PC-9 (cell line): ENCODE measurements at regions not wholly inside any gene's neighbourhood (a gene's known extent, or its start where the extent isn't known, plus 50 kb on each side); places are given as distances from the start of the nearest gene placed in this dataset.

Source experiments
- BruUV-seq: library from RNA; stranded (reverse); fragments of 400-500 nt; replicated peaks from 2 replicates; lab custom pipeline; 2021; lab: Mats Ljungman, UMichigan
- CTCF ChIA-PET: fragments of 300-600 bp; sonication (Branson Sonifier 250); formaldehyde crosslinking; loops from one replicate; lab custom pipeline; 2022; ENCODE audit warnings: antibody characterized with exemption; lab: Charles Lee
- POLR2A ChIA-PET: fragments of 300-600 bp; sonication (Branson Sonifier 250); formaldehyde crosslinking; loops from one replicate; lab custom pipeline; 2022; ENCODE audit warnings: antibody characterized with exemption; ENCODE audit not compliant: unreplicated experiment; lab: Charles Lee
- DNase-seq, 2 experiments: peaks; one replicate each; pipeline versions ENCODE4 v3.0.0 to v3.0.0-alpha.2; 2015 to 2022; ENCODE audit warnings: mixed read lengths in 1 of 2
- H2AFZ ChIP-seq: fragments of 200-600 bp; sonication (generic); 2 replicates; pipeline ENCODE4 v1.8.1; 2017; ENCODE audit warnings: antibody characterized with exemption
- H3F3A ChIP-seq: fragments of 200-600 bp; sonication (generic); 2 replicates; pipeline ENCODE4 v1.8.1; 2017; ENCODE audit warnings: antibody characterized with exemption, mild to moderate bottlenecking, low read depth; ENCODE audit not compliant: insufficient read depth
- H3K27ac ChIP-seq: fragments of 200-600 bp; sonication (generic); 2 replicates; pipeline ENCODE4 v1.6.1; 2016; ENCODE audit warnings: mixed run types
- H3K27me3 ChIP-seq: fragments of 200-600 bp; sonication (generic); 2 replicates; pipeline ENCODE4 v1.6.1; 2016; ENCODE audit warnings: low read depth, mixed run types; ENCODE audit not compliant: insufficient read depth
- H3K36me3 ChIP-seq: fragments of 200-600 bp; sonication (generic); 2 replicates; pipeline ENCODE4 v1.6.1; 2016; ENCODE audit warnings: low read depth, mixed run types
- H3K4me1 ChIP-seq: fragments of 200-600 bp; sonication (generic); replicated peaks from 2 replicates; pipeline ENCODE4 v1.6.1; 2016; ENCODE audit warnings: mixed run types; ENCODE audit not compliant: insufficient read depth
- H3K4me2 ChIP-seq: fragments of 200-600 bp; sonication (generic); 2 replicates; pipeline ENCODE4 v1.6.1; 2017; ENCODE audit warnings: mixed run types
- H3K4me3 ChIP-seq: fragments of 200-600 bp; sonication (generic); 2 replicates; pipeline ENCODE4 v1.6.1; 2016; ENCODE audit warnings: mixed run types
- H3K79me2 ChIP-seq: fragments of 200-600 bp; sonication (generic); 2 replicates; pipeline ENCODE4 v1.6.1; 2017; ENCODE audit warnings: low read depth, mixed run types
- H3K9me2 ChIP-seq: fragments of 200-600 bp; sonication (generic); 2 replicates; pipeline ENCODE4 v1.8.1; 2017; ENCODE audit warnings: mild to moderate bottlenecking; ENCODE audit not compliant: insufficient read depth
- H3K9me3 ChIP-seq: fragments of 200-600 bp; sonication (generic); 2 replicates; pipeline ENCODE4 v1.8.1; 2016; ENCODE audit warnings: low read depth; ENCODE audit not compliant: insufficient read depth
- H4K20me1 ChIP-seq: fragments of 200-600 bp; sonication (generic); 2 replicates; pipeline ENCODE4 v1.8.1; 2017; ENCODE audit not compliant: insufficient read depth
- EZH2 ChIP-seq: fragments of 200-600 bp; sonication (generic); IDR thresholded peaks from 2 replicates; pipeline ENCODE4 v1.8.0; 2017; ENCODE audit warnings: antibody characterized with exemption, low read depth
- intact Hi-C: fragments of 100-400 bp; cut with micrococcal nuclease; formaldehyde crosslinking; loops from one replicate; pipeline ENCODE4 v1.10.0; 2022; ENCODE audit not compliant: unreplicated experiment
- TF ChIP-seq, protein P1 (sequence below): fragments of 200-600 bp; sonication (generic); conservative IDR thresholded peaks from 2 replicates; pipeline ENCODE4 v1.6.1; 2017; ENCODE audit warnings: mixed run types, antibody characterized with exemption, mild to moderate bottlenecking, moderate library complexity

DNA sequence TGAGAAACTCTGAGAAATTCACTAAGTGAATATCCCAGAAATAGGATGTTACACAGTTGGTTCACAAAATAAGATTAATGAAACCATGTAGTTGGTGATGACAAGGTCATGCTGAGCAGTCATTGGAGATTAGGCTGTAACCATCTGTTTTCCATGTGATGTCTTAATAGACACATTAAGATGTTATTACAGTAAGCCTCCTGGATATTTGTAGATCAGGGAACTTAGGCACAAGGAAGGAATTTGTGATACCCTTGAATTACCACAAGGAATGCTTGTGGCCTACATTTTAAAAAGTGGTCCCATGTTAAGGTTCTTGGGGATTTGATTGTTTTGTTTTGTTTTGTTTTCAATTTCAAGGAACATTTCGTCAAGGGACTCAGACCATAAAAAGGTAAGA, 185.6 kb upstream of the BANK1 start:
- H3K9me2 ChIP-seq: no peaks in the 10 kb centered on the region
- H3K4me1 ChIP-seq: peaks cover 8% of the 10 kb centered on the region
- no peaks in the 10 kb centered on the region for H3K36me3 ChIP-seq
- H3K27ac ChIP-seq: no peak overlapping the region
- no peaks in the 10 kb centered on the region for H3K27me3 ChIP-seq
- POLR2A ChIA-PET: no interaction called here
- no peak overlapping the region for H3K4me2 ChIP-seq
- no TSS peak for BruUV-seq
- no peak overlapping the region for H2AFZ ChIP-seq
- H3K4me3 ChIP-seq: no peak overlapping the region
- H4K20me1 ChIP-seq: no peaks in the 10 kb centered on the region
- CTCF ChIA-PET: no interaction called here
- no peaks in the 10 kb centered on the region for H3K79me2 ChIP-seq
- 0 out of 2 replicates have a peak, but pooled peaks cover 4% of the 10 kb centered on the region for H3F3A ChIP-seq
- no peaks in the 10 kb centered on the region for H3K9me3 ChIP-seq
- TF ChIP-seq, protein P1, sequence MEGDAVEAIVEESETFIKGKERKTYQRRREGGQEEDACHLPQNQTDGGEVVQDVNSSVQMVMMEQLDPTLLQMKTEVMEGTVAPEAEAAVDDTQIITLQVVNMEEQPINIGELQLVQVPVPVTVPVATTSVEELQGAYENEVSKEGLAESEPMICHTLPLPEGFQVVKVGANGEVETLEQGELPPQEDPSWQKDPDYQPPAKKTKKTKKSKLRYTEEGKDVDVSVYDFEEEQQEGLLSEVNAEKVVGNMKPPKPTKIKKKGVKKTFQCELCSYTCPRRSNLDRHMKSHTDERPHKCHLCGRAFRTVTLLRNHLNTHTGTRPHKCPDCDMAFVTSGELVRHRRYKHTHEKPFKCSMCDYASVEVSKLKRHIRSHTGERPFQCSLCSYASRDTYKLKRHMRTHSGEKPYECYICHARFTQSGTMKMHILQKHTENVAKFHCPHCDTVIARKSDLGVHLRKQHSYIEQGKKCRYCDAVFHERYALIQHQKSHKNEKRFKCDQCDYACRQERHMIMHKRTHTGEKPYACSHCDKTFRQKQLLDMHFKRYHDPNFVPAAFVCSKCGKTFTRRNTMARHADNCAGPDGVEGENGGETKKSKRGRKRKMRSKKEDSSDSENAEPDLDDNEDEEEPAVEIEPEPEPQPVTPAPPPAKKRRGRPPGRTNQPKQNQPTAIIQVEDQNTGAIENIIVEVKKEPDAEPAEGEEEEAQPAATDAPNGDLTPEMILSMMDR: no peak
- no peak for TF ChIP-seq EZH2
- intact Hi-C loops: no loop called here
- DNase-seq: no peak

DNA sequence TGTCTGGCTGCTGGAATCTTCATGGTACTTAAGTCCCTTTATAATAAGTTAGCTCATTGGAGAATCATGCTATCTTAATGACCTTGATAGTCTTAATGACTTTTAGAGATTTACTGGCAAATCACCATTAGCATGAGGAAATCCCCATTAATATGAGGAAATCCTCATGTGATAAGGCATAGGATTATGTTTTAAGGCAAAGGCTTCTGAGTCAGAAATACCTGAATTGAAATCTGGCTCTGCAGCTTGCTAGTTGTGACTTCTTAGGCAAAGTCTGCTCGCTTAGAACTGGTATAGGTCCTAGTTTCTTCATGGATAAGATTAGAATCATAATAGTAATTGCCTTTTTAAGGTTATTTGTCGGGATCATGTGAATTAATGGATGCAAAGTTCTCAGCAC, 190.2 kb upstream of the BANK1 start:
- H3K4me2 ChIP-seq: no peak overlapping the region
- BruUV-seq: no TSS peak
- H4K20me1 ChIP-seq: no peaks in the 10 kb centered on the region
- no peak for TF ChIP-seq EZH2
- TF ChIP-seq, protein P1: no peak
- H3K27me3 ChIP-seq: no peaks in the 10 kb centered on the region
- H3K9me3 ChIP-seq: no peaks in the 10 kb centered on the region
- H3K4me1 ChIP-seq: peaks cover 11% of the 10 kb centered on the region
- H3K36me3 ChIP-seq: no peaks in the 10 kb centered on the region
- ChIA-PET CTCF (no interaction called here), POLR2A (no interaction called here)
- no peaks in the 10 kb centered on the region for H3K9me2 ChIP-seq
- peak overlapping the region; percentile 78 for H3K27ac ChIP-seq
- H2AFZ ChIP-seq: no peak overlapping the region; the same call in 1 of the 2 replicates
- H3K79me2 ChIP-seq: no peaks in the 10 kb centered on the region
- no peak for DNase-seq
- 0 out of 2 replicates have a peak, but pooled peaks cover 4% of the 10 kb centered on the region for H3F3A ChIP-seq
- no peak overlapping the region for H3K4me3 ChIP-seq
- intact Hi-C loops: no loop called here

DNA sequence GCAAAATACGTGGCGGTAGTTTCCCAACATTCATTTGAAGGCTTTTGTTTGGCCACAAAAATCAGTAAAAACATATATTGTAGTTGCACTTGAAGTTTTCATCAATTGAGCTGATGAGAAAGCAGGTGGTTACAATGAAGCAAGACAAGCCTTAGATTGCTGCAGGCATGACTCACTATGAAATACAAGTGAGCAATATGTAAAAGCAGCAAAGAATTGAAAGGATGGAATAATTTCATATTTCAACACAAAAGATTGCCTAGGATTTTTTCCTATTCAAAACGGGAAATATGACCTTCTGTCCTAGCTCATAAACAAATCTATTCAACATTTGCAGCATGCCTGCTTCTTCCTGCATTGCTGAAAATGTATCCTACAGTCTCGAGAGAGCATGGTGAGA, 190.9 kb upstream of the BANK1 start:
- DNase-seq: peak in 1 of 2 experiments; percentile 39

More for the DNA sequence above, 190.9 kb upstream of the BANK1 start:
- Histone ChIP-seq H4K20me1 (no peaks in the 10 kb centered on the region), H3K4me2 (no peak overlapping the region), H3K4me1 (peaks cover 11% of the 10 kb centered on the region), H3K4me3 (no peak overlapping the region), H2AFZ (peak overlapping the region; percentile 18; the same call in 1 of the 2 replicates), H3K36me3 (no peaks in the 10 kb centered on the region), H3K9me3 (no peaks in the 10 kb centered on the region), H3F3A (0 out of 2 replicates have a peak, but pooled peaks cover 4% of the 10 kb centered on the region), H3K9me2 (no peaks in the 10 kb centered on the region), H3K79me2 (no peaks in the 10 kb centered on the region), H3K27ac (peak overlapping the region; percentile 78), H3K27me3 (no peaks in the 10 kb centered on the region)
- no TSS peak for BruUV-seq
- ChIA-PET POLR2A (no interaction called here), CTCF (no interaction called here)
- intact Hi-C loops: no loop called here
- TF ChIP-seq, protein P1: no peak
- TF ChIP-seq EZH2: no peak
